ENCODE measurements at regions not wholly inside any gene's neighbourhood (a gene's known extent, or its start where the extent isn't known, plus 50 kb on each side); places are given as distances from the start of the nearest gene placed in this dataset.

GRCh38 chr6:10338151-10338550 lies 76.7 kb downstream of the TFAP2A start:
- H3K18ac ChIP-seq (ENCODE audit: low read depth, low read length), result no peak overlapping the region
- no peak overlapping the region for H2BK15ac ChIP-seq (ENCODE audit: low read depth, low read length)
- ChIA-PET POLR2A (ENCODE audit: unreplicated experiment) (no interaction called here), CTCF (no interaction called here)
- no peaks in the 10 kb centered on the region for H3K79me1 ChIP-seq (ENCODE audit: low read depth in 1 of 2, low read length in 2 of 2)
- peaks cover 12% of the 10 kb centered on the region for H3K9me3 ChIP-seq (ENCODE audit: control insufficient read depth, insufficient read depth, low read length)
- BruUV-seq (replicated peaks), result no TSS peak
- WGBS, 2 experiments (ENCODE audit: extremely low coverage in 2 of 2, insufficient read length in 1 of 2), result 80% methylated on average over 2 of the region's 16 CpGs; no CpG with 5 or more reads in 1 of the 2 experiments
- H3K23ac ChIP-seq (ENCODE audit: low read depth, low read length), result no peak overlapping the region
- H3K27ac ChIP-seq (ENCODE audit: insufficient read depth, low read length), result no peak overlapping the region
- H4K20me1 ChIP-seq (ENCODE audit: insufficient read depth, low read length), result no peaks in the 10 kb centered on the region
- dilution Hi-C loops (cut with HindIII; ENCODE audit: low sequenced_read_pairs, unreplicated experiment) (no loop called here), in situ Hi-C loops (cut with MboI; ENCODE audit: low sequenced_read_pairs) (no loop called here), intact Hi-C loops (cut with micrococcal nuclease) (no loop called here)
- H3K4ac ChIP-seq (ENCODE audit: low read depth, low read length), result no peak overlapping the region
- no peak overlapping the region for H2BK120ac ChIP-seq (ENCODE audit: low read depth, low read length)
- TF ChIP-seq FOS (IDR thresholded peaks at IDR 0.05; ENCODE audit: low read depth, low read length), result no peak
- no peak for TF ChIP-seq BHLHE40 (IDR thresholded peaks at IDR 0.05; ENCODE audit: low read depth, low read length)
- TF ChIP-seq SMC3 (IDR thresholded peaks at IDR 0.05; ENCODE audit: low read depth, low read length), result no peak
- no peak for TF ChIP-seq RFX5 (IDR thresholded peaks at IDR 0.05; ENCODE audit: low read depth, low read length)
- TF ChIP-seq ELK1 (IDR thresholded peaks at IDR 0.05; ENCODE audit: borderline replicate concordance, low read depth, low read length), result no peak
- TF ChIP-seq RCOR1 (IDR thresholded peaks at IDR 0.05; ENCODE audit: insufficient replicate concordance, low read length), result no peak
- TF ChIP-seq MAZ (IDR thresholded peaks at IDR 0.05; ENCODE audit: borderline replicate concordance, low read depth, low read length), result no peak
- TF ChIP-seq USF2 (IDR thresholded peaks at IDR 0.05; ENCODE audit: low read depth, low read length), result no peak
- no peak for TF ChIP-seq CEBPB (IDR thresholded peaks at IDR 0.05; ENCODE audit: low read depth, low read length)
- no peak for TF ChIP-seq NFE2L2 (IDR thresholded peaks at IDR 0.05; ENCODE audit: low read depth, low read length)
- TF ChIP-seq CTCF (conservative IDR thresholded peaks at IDR 0.05; ENCODE audit: low read depth, low read length), result no peak
- no peak for TF ChIP-seq POLR2A (IDR thresholded peaks at IDR 0.05; ENCODE audit: low read depth, low read length)
- no peak overlapping the region for H2AK9ac ChIP-seq (replicated peaks; ENCODE audit: low read depth, low read length, poor library complexity)
- DNase-seq, result no peak
- H2BK5ac ChIP-seq (ENCODE audit: low read depth, low read length, poor library complexity, severe bottlenecking), result no peak overlapping the region
- no peak overlapping the region for H3K56ac ChIP-seq (ENCODE audit: extremely low read depth, insufficient read depth, low read length)
- no peak overlapping the region for H4K91ac ChIP-seq (ENCODE audit: insufficient read depth, low read depth, low read length)
- ATAC-seq (ENCODE audit: low read depth), result no peak
- no peak overlapping the region for H3K4me3 ChIP-seq (ENCODE audit: insufficient read depth, low read depth, low read length)
- H4K5ac ChIP-seq (ENCODE audit: low read depth, low read length), result no peak overlapping the region
- no peak overlapping the region for H4K8ac ChIP-seq (ENCODE audit: low read depth in 2 of 2, low read length in 2 of 2)
- H2AK5ac ChIP-seq (ENCODE audit: low read depth, low read length), result no peak overlapping the region
- H3K27me3 ChIP-seq (ENCODE audit: control insufficient read depth, insufficient read depth, low read length), result no peaks in the 10 kb centered on the region
- no peak overlapping the region for H3K9ac ChIP-seq (ENCODE audit: low read depth, low read length)
- H2AFZ ChIP-seq (replicated peaks; ENCODE audit: low read length, poor library complexity), result no peak overlapping the region
- H3K14ac ChIP-seq (replicated peaks; ENCODE audit: low read depth, low read length), result no peak overlapping the region
- no peaks in the 10 kb centered on the region for H3K4me1 ChIP-seq (ENCODE audit: control insufficient read depth, insufficient read depth, low read length)
- no peaks in the 10 kb centered on the region for H3K9me1 ChIP-seq (ENCODE audit: insufficient read depth, low read length)
- H2BK20ac ChIP-seq (ENCODE audit: low read depth, low read length), result no peak overlapping the region
- no peaks in the 10 kb centered on the region for H3K36me3 ChIP-seq (ENCODE audit: control insufficient read depth, insufficient read depth, low read length)
- no peak overlapping the region for H3K4me2 ChIP-seq (ENCODE audit: low read depth, low read length)
